Breast epithelium (tissue), 3 donors: ENCODE measurements at regions not wholly inside any gene's neighbourhood (a gene's known extent, or its start where the extent isn't known, plus 50 kb on each side); places are given as distances from the start of the nearest gene placed in this dataset.

Source experiments
- CTCF ChIP-seq, 3 donors: fragments of 450-650 bp; IDR thresholded peaks; one replicate each; pipeline ENCODE4 v1.5.1; 2016 to 2017; ENCODE audit warnings: antibody characterized with exemption in 3 of 3, mild to moderate bottlenecking in 3 of 3, moderate library complexity in 3 of 3
- POLR2A ChIP-seq: fragments of 450-650 bp; IDR thresholded peaks from one replicate; pipeline ENCODE4 v1.6.1; 2016; ENCODE audit warnings: antibody characterized with exemption, mild to moderate bottlenecking, moderate library complexity

DNA sequence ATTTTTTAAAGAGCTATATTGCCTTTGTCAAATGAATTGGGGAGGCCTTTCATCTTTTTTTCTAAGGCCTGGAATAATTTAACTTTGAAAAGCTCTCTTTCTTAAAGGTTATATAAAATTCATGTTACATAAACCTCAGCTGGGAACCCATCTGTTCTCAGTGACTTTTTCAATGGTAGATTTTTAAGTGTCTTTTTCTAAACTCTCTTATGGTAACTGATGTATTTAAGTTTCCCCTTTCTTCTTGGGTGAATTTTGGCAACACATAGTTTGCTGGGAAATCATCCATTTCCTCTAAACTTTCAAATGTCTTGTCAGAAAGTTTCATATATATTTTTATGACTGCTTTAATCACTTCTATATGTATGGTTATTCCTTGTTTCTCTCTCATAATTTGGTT lies 362.2 kb upstream of the KLF6 start:
- TF ChIP-seq CTCF (IDR thresholded peaks at IDR 0.05) (no peak), POLR2A (no peak)
